Esophagus (tissue), 2 donors: ENCODE measurements at regions not wholly inside any gene's neighbourhood (a gene's known extent, or its start where the extent isn't known, plus 50 kb on each side); places are given as distances from the start of the nearest gene placed in this dataset.

Source experiments
- H3K27ac ChIP-seq, 2 donors: one replicate each; pipeline ENCODE4 v1.5.1; 2013; ENCODE audit warnings: low read depth in 2 of 2, mild to moderate bottlenecking in 2 of 2, inconsistent platforms in 1 of 2, low read length in 1 of 2, moderate library complexity in 1 of 2
- H3K27me3 ChIP-seq, 2 donors: one replicate each; pipeline ENCODE4 v1.6.1; 2013; ENCODE audit warnings: low read length in 2 of 2, control low read depth in 1 of 2, mild to moderate bottlenecking in 1 of 2; ENCODE audit not compliant: insufficient read depth in 2 of 2, control insufficient read depth in 1 of 2
- H3K36me3 ChIP-seq, 2 donors: one replicate each; pipeline ENCODE4 v1.6.1; 2013; ENCODE audit warnings: low read length in 1 of 2; ENCODE audit not compliant: control insufficient read depth in 2 of 2, insufficient read depth in 2 of 2
- H3K4me1 ChIP-seq, 2 donors: one replicate each; pipeline ENCODE4 v1.6.1; 2013; ENCODE audit warnings: low read length in 1 of 2; ENCODE audit not compliant: control insufficient read depth in 2 of 2, insufficient read depth in 2 of 2
- H3K4me3 ChIP-seq, 2 donors: one replicate each; pipeline ENCODE4 v1.5.1; 2013; ENCODE audit warnings: low read length in 2 of 2, mild to moderate bottlenecking in 2 of 2, low read depth in 1 of 2, moderate library complexity in 1 of 2
- H3K9me3 ChIP-seq, 2 donors: one replicate each; pipeline ENCODE4 v1.6.1; 2013; ENCODE audit warnings: mild to moderate bottlenecking in 2 of 2, low read depth in 1 of 2, low read length in 1 of 2, moderate library complexity in 1 of 2; ENCODE audit not compliant: control insufficient read depth in 2 of 2, insufficient read depth in 1 of 2
- WGBS, 2 donors: extraction: QIAGEN DNeasy Blood & Tissue Kit; methylation state at CpG; one replicate each; pipeline ENCODE4 v1.1.7; 2013; 5-methylcytosine and 5-hydroxymethylcytosine counted together
- donor health status: healthy with polysubstance abuse.
- donor health status: Bipolar disorder and iron deficiency.

- Histone ChIP-seq H3K27me3 (no peaks in the 10 kb centered on the region), H3K4me3 (no peak overlapping the region), H3K9me3 (no peaks in the 10 kb centered on the region), H3K4me1 (no peaks in the 10 kb centered on the region), H3K27ac (no peak overlapping the region), H3K36me3 (no peaks in the 10 kb centered on the region)
- WGBS, 2 donors = 88 to 98% methylated on average over 2 of the region's 2 CpGs
Measured at GRCh38 chr11:15509082-15509481, 394.4 kb downstream of the INSC start.

GRCh38 chr11:15519124-15519791 is 404.5 kb downstream of the INSC start:
- Histone ChIP-seq H3K36me3 (no peaks in the 10 kb centered on the region), H3K4me3 (no peak overlapping the region), H3K27me3 (no peaks in the 10 kb centered on the region), H3K27ac (no peak overlapping the region), H3K4me1 (no peaks in the 10 kb centered on the region), H3K9me3 (no peaks in the 10 kb centered on the region)
- 64 to 66% methylated on average over 2 of the region's 2 CpGs for WGBS, 2 donors

GRCh38 chr11:15519911-15520310 is 405.2 kb downstream of the INSC start:
- H3K4me1 ChIP-seq = no peaks in the 10 kb centered on the region
- no peak overlapping the region for H3K27ac ChIP-seq
- no peaks in the 10 kb centered on the region for H3K36me3 ChIP-seq
- WGBS, 2 donors = 65 to 75% methylated on average over 2 of the region's 2 CpGs
- H3K9me3 ChIP-seq = no peaks in the 10 kb centered on the region
- H3K27me3 ChIP-seq = no peaks in the 10 kb centered on the region
- no peak overlapping the region for H3K4me3 ChIP-seq

- H3K4me1 ChIP-seq = no peaks in the 10 kb centered on the region
- H3K9me3 ChIP-seq = peaks cover 3 to 7% of the 10 kb centered on the region in 2 donors
- no peaks in the 10 kb centered on the region for H3K27me3 ChIP-seq
- no peaks in the 10 kb centered on the region for H3K36me3 ChIP-seq
- WGBS, 2 donors = 46 to 78% methylated on average over 2 of the region's 2 CpGs
- no peak overlapping the region for H3K27ac ChIP-seq
- no peak overlapping the region for H3K4me3 ChIP-seq
Measured at GRCh38 chr11:15523543-15523942, 408.8 kb downstream of the INSC start.

DNA sequence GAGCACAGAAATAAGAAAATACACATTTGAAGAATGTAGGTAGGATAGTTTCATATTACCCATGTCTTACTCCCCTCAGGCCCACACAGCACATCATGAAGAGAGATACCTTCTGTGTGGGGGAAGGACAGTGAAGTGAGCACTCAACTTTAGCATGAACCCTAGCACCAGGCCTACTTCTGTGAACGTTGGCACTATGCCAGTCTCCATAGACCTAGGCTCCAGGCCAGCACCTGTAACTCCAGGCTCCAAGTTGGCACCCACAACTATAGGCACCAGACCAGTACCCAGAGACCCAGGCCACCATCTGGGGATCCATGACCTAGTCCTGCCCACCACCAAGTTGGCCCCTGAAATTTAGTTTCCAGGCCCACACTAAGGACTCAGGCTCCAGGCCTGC is 410.9 kb downstream of the INSC start:
- Histone ChIP-seq H3K27ac (no peak overlapping the region), H3K27me3 (no peaks in the 10 kb centered on the region), H3K4me1 (no peaks in the 10 kb centered on the region), H3K36me3 (no peaks in the 10 kb centered on the region), H3K4me3 (no peak overlapping the region), H3K9me3 (peaks cover 3 to 7% of the 10 kb centered on the region in 2 donors)
- WGBS, 2 donors = 53 to 69% methylated on average over 1 of the region's 1 CpG

GRCh38 chr11:15526032-15526431 is 411.3 kb downstream of the INSC start:
- Histone ChIP-seq H3K4me1 (no peaks in the 10 kb centered on the region), H3K36me3 (no peaks in the 10 kb centered on the region), H3K27ac (no peak overlapping the region), H3K9me3 (peaks cover 3 to 7% of the 10 kb centered on the region in 2 donors), H3K27me3 (no peaks in the 10 kb centered on the region), H3K4me3 (no peak overlapping the region)
- WGBS, 2 donors = 72 to 77% methylated on average over 2 of the region's 2 CpGs

DNA sequence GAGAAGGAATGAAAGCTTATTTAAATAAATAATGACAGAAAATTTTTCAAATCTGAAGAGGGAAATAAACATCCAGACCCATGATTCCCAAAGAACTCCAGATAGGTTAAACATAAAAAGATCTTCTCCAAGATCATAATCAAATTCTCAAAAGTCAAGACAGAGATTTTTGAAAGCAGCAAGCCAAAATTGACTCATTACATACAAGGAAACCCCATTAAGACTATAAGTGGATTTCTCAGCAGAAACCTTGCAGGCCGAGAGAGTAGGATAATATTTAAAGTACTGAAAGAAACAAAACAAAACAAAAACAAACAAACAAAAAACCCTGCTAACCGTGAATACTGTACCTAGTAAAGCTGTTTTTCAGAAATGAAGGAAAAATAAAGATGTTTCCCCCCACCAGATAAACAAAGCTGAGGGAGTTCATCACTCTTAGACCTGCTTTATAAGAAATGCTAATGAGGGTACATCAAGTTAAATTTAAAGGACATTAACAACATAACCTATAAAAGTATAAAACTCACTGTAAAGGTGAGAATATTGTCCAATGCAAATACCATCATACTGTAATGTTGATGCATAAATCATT is 412.2 kb downstream of the INSC start:
- H3K4me3 ChIP-seq = no peak overlapping the region
- H3K36me3 ChIP-seq = no peaks in the 10 kb centered on the region
- H3K4me1 ChIP-seq = no peaks in the 10 kb centered on the region
- no peak overlapping the region for H3K27ac ChIP-seq
- WGBS, 2 donors = 58 to 60% methylated on average over 2 of the region's 2 CpGs
- peaks cover 3 to 7% of the 10 kb centered on the region in 2 donors for H3K9me3 ChIP-seq
- no peaks in the 10 kb centered on the region for H3K27me3 ChIP-seq

DNA sequence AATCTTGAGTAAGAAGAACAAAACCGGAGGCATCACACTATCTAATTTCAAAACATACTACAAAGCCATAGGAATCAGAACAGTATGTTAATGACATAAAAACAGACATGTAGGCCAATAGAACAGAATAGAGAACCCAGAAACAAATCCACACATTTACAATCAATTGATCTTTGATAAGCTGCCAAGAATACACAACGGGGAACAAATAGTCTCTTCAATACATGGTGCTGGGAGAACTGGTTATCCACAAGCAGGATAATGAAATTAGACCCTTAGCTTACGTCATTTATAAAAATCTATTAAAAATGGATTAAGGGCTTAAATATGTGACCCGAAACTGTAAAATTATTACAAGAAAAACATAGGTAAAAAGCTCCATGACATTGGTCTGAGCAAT is 417.7 kb downstream of the INSC start:
- Histone ChIP-seq H3K27me3 (no peaks in the 10 kb centered on the region), H3K9me3 (no peaks in the 10 kb centered on the region), H3K4me3 (no peak overlapping the region), H3K4me1 (no peaks in the 10 kb centered on the region), H3K36me3 (no peaks in the 10 kb centered on the region), H3K27ac (no peak overlapping the region)
- WGBS, 2 donors = 80 to 81% methylated on average over 4 of the region's 4 CpGs

DNA sequence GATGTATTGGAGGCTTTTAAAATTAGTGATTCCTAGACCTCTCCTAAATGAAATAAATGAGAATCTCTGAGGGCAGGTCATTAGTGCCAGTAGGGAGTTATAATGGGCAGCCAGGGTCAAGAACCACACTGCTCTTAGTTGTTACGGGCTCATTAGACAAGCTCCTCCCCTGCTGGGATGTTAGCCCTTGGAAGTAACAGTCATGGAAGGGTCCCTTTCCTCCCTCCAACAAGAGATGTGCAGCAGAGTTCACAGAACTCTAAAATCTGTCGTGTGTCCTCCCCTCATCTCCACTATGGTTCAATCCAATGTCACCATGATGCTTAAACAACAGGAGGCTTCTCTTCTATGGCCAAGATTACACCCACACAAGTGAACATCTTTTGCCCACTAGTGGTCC is 419.5 kb downstream of the INSC start:
- Histone ChIP-seq H3K27me3 (no peaks in the 10 kb centered on the region), H3K9me3 (no peaks in the 10 kb centered on the region), H3K4me3 (no peak overlapping the region), H3K36me3 (no peaks in the 10 kb centered on the region), H3K27ac (no peak overlapping the region), H3K4me1 (no peaks in the 10 kb centered on the region)
- WGBS, 2 donors = 79 to 95% methylated on average over 2 of the region's 2 CpGs

- Histone ChIP-seq H3K4me1 (no peaks in the 10 kb centered on the region), H3K27me3 (no peaks in the 10 kb centered on the region), H3K4me3 (no peak overlapping the region), H3K27ac (no peak overlapping the region), H3K9me3 (no peaks in the 10 kb centered on the region), H3K36me3 (no peaks in the 10 kb centered on the region)
- WGBS, 2 donors = 83 to 85% methylated on average over 7 of the region's 7 CpGs
Measured at GRCh38 chr11:15535414-15535813, 420.7 kb downstream of the INSC start.
